SK-N-SH (cell line): ENCODE measurements at regions not wholly inside any gene's neighbourhood (a gene's known extent, or its start where the extent isn't known, plus 50 kb on each side); places are given as distances from the start of the nearest gene placed in this dataset.

ENCODE experiments used
- CTCF ChIP-seq: fragments of 200-600 bp; sonication (generic); IDR thresholded peaks from 2 replicates; pipeline ENCODE4 v1.6.1; 2017; ENCODE audit warnings: antibody characterized with exemption, mild to moderate bottlenecking, moderate library complexity
- ELF1 ChIP-seq: IDR thresholded peaks from 2 replicates; pipeline ENCODE4 v1.4.0; 2012
- EP300 ChIP-seq, 2 experiments: IDR thresholded peaks; 2 replicates each; pipeline versions ENCODE4 v1.4.0 to v1.6.1; 2012; ENCODE audit warnings: borderline replicate concordance in 1 of 2, low read depth in 1 of 2, low read length in 1 of 2
- NFIC ChIP-seq: IDR thresholded peaks from 2 replicates; pipeline ENCODE4 v1.4.0; 2012; ENCODE audit warnings: borderline replicate concordance
- POLR2AphosphoS5 ChIP-seq: IDR thresholded peaks from 2 replicates; pipeline ENCODE4 v1.6.1; 2012; ENCODE audit warnings: low read depth, low read length
- REST ChIP-seq: IDR thresholded peaks from 2 replicates; pipeline ENCODE4 v1.6.1; 2012; ENCODE audit warnings: mild to moderate bottlenecking, low read depth, low read length, moderate library complexity
- TAF1 ChIP-seq: IDR thresholded peaks from 2 replicates; pipeline ENCODE4 v1.6.1; 2012; ENCODE audit warnings: low read depth, mild to moderate bottlenecking, low read length, moderate library complexity, borderline replicate concordance
- TCF12 ChIP-seq: IDR thresholded peaks from 2 replicates; pipeline ENCODE4 v1.4.0; 2012
- ZBTB33 ChIP-seq: IDR thresholded peaks from 2 replicates; pipeline ENCODE4 v1.4.0; 2012; ENCODE audit warnings: low read depth, borderline replicate concordance

GRCh38 chr9:13911473-13911872, 402.5 kb downstream of the NFIB start:
- TF ChIP-seq CTCF (no peak), NFIC (no peak), EP300 (IDR thresholded peaks at IDR 0.05; ENCODE audit: borderline replicate concordance in 1 of 2, low read depth in 1 of 2, low read length in 1 of 2) (no peak), ZBTB33 (no peak), POLR2AphosphoS5 (no peak), ELF1 (no peak), REST (no peak), TAF1 (no peak), TCF12 (no peak)
